GM18519 (cell line): ENCODE measurements at regions not wholly inside any gene's neighbourhood (a gene's known extent, or its start where the extent isn't known, plus 50 kb on each side); places are given as distances from the start of the nearest gene placed in this dataset.

Source experiments
- ATAC-seq: cut with Tn5 transposase; IDR thresholded peaks from one replicate; pipeline ENCODE4 v1.9.1; 2021; ENCODE audit warnings: mild to moderate bottlenecking, moderate library complexity; ENCODE audit not compliant: unreplicated experiment, low FRiP score

DNA sequence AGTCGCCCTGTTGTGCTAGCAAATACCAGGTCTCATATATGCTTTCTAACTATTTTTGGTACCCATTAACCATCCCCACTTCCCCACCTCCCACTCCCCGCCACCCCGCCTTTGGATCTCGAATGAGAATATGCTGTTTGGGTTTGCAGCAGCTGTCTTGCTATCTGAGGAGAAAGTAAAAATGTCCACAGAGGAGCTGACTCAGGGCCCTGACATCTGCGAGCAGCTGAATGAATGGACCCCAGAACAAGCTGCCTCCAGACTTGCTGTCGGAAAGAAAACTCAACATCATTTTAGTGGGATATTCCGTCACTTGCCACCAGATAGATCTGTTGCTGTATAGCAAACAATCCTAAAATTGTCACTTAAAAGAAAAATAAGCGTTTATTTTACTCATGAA lies 103.7 kb downstream of the LINC00237 start:
- ATAC-seq: no peak

DNA sequence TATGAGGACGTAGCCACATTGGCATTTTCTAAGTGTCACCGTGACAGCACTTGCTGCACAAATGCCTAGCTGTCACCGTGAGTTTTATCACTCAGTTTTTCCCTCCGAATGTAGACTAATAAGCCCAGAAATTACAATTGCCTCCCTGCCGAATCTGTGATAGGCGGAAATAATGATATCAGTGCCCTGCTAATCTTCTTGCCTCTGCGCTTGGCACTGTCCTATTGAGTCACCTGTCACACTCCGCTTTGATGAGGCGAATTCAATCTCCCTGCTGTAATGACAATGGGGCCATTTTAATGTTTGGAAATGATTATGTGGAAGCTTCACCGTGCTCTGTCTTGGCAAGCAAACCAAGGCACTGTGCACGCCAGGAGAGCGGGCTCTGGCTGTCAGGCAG lies 112.8 kb downstream of the LINC00237 start:
- no peak for ATAC-seq

- ATAC-seq: no peak
Observed at GRCh38 chr20:20992686-20993360, 113.3 kb downstream of the LINC00237 start.

GRCh38 chr20:20992277-20992676 lies 113.9 kb downstream of the LINC00237 start:
- no peak for ATAC-seq

DNA sequence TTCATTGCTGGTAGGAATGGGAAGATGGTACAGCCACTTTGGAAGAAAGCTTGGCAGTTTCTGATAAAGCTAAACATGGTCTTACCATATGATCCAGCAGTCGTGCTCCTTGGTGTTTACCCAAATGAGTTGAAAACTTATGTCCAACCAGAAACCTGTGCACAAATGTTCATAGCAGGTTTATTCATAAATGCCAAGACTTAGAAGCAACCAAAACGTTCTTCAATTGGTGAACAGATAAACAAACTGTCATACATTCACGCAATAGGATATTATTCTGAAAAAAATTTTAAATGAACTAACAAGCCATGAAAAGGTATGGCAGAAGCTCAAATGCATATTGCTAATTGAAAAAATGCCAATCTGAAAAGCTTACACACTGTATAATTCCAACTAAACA lies 117.1 kb downstream of the LINC00237 start:
- ATAC-seq: no peak

DNA sequence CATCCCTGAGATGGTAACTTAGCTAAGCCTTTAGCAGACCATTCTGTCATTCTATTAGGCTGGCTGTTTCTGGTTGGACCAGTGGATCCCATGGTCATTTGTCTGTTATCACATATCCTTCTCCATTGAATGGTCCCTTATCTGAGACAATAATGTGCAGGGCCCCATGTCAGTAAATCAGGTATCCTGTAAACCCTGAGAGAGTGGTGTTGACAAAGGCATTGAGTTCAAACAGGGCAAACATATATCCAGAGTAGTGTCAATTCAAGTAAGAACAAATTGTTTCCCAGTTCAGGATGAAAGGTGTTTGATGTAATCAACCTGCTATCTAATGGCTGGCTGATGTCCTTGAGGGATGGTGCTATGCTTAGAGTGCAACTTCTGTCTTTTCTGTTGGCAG lies 126.2 kb downstream of the LINC00237 start:
- ATAC-seq: no peak

DNA sequence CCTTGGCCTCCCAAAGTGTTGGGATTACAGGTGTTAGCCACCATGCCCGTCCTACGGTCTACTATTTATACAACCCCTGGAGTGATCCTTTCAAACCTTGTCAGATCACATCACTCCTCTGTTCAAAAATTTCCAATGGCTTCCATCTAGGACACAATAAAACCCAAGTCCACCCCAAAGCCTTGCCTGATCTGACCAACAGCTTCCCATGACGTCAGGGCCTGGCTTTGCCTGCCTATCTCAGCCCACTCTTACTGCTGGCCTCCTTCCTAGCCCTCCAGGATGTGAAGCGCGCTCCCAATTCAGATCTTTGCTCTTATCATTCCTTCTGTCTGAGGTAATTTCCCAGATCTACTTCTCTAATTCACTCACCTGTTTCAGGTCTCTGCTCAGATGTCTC lies 128.4 kb downstream of the LINC00237 start:
- ATAC-seq: no peak

DNA sequence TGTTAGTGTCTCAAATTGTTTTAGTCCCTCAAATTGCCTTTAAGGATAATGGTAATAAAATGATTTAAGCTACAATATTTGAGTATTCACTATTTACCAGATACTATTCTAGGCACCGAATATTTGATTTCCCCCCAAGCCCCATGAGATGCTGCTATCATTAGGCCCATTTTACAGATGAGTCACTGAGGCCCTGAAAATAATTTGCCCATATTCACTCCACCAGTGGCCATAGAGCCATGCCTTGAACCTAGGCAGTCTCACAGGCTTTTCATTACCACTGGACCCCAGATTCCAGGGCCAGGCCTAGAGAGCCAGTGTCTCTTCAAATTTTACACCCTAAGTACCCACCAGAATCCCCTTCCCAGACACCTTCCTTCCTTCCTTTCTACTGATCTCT lies 133.7 kb downstream of the LINC00237 start:
- no peak for ATAC-seq

DNA sequence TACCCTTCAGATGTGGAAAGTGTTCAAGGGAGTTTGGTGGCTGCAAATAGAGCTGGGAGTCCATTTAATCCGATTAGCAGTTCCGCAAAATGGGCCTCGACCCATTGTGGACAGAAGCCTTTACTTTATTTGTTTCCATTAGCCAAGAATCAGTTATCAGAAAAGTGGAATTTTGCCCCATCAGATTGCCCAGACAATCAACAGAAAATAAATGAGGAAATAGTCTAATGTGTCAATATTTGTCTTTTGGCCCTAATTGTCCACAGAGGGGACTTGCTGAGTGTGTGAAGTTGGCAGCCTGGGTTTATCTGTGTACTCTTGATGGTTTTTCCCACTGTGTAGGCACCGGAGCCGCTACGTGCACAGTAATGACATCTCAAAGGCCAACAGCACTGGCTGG lies 134.3 kb downstream of the LINC00237 start:
- no peak for ATAC-seq

- no peak for ATAC-seq
Observed at GRCh38 chr20:20970841-20971240, 135.3 kb downstream of the LINC00237 start.

DNA sequence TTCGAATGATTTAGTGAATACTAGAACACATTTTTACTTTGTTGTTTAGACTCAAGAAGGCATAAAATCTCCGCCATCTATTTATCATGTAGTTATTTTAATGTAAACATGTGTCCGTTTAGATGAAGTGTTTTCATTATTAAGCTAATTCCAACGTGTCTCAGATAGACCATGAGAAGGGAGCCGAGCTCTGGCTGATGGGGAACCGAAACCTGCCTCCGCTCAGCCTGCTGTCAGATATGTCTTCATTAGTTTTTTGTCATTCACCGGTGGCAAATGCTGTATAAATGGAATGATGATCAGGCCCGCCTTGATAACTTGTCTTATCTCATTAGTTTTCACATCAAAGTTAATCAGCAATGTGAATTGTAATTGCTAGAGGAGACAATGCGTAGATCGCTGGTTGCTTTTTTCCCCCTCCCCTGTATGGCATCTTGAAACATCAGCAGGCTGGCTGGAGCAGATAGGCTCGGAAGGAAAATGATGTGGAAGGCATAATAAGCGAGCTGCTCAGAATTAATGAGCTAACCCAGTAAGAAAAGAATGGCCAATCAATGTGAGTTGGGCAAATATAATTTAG lies 136.4 kb downstream of the LINC00237 start:
- no peak for ATAC-seq

DNA sequence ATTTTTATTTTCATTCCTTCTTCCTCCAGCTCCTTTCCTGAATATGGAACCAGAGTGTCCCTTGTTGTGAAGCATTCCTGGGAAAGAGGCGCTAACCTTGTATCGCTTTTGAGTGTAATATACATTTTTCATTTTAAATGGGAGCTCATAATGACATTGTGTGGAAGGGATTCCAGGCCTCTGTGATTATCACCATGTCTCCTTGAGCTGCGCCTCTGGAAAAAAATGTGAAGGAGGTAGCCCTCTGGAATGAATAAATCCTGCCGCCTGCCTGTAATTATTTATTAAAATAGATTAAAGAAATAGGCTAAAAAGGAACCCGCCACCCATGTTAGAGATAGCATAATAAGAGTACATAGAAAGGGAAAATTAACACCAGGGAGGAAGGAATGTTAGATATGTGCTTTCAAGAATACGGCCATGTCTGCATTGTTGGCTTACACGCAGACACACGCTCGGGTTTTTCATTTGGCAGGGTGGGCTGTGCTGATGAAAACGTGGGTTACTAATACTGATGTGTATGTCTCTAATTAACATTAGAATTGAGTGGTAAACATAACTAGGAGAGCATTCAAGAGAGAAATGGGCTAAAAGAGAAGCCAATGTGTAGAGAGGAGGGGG lies 138.5 kb downstream of the LINC00237 start:
- ATAC-seq: no peak

DNA sequence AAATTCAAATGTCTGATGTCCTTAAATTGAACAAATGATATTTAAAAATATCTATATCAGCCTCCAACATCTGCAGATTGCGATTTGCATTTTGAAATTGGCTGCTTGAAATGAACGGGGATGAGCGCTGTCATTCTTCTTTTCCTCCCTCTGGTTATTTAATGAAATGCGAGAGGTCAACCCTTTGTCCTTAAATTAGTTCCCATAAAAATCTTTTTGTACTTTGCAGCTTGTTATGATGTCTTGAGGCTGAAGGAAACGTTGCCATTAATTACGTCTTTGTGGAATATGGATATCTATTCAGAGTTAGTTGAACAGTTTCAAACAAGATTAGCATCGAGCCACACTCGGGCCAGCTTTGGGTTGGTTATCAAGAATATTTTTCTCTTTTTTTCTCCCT lies 140.0 kb downstream of the LINC00237 start:
- ATAC-seq: no peak

GRCh38 chr20:20959031-20959755 lies 147.0 kb downstream of the LINC00237 start:
- no peak for ATAC-seq

DNA sequence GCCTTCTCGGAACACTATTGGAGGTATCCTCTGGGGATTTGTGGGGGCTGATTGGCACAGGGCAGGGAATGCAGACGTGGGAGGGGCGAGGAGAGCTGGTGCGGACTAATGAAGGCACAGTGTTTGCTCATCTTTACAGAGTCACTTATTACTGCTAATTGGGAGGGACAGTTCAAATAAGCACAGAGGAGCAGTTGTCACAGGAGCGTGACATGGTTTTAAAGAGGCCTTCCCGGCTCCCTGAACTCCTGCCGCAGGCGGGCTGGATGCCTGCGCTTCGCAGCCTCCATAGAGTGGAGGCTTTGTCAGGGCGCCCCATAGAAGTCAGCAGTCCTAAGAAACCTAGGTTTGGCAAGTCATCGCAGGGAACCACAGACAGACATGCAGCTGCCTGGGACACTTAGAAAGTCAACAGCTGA lies 149.6 kb downstream of the LINC00237 start:
- no peak for ATAC-seq

GRCh38 chr20:20955892-20956291 lies 150.3 kb downstream of the LINC00237 start:
- ATAC-seq: no peak

- ATAC-seq: no peak
Observed at GRCh38 chr20:20953738-20954618, 152.2 kb downstream of the LINC00237 start.

DNA sequence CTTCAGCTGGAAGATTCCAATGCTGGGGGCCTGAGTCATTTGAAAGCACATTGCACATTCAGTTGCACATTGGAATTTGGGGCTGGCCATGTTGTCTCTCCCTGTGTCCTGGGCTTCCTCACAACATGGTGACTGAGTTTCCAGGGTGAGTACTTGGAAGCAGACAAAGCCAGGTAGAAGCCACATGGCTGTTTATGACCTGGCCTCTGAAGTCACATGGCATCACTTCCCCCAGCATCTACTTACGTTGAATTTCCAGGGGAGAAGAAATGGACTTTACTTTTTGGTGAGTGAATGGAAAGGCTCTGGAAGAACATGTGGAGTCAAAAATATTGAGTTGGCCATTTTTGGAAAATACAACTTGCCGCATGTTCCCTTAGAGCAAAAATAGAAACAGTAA lies 155.5 kb downstream of the LINC00237 start:
- no peak for ATAC-seq

GRCh38 chr20:20946122-20946759 lies 159.9 kb downstream of the LINC00237 start:
- ATAC-seq: no peak

DNA sequence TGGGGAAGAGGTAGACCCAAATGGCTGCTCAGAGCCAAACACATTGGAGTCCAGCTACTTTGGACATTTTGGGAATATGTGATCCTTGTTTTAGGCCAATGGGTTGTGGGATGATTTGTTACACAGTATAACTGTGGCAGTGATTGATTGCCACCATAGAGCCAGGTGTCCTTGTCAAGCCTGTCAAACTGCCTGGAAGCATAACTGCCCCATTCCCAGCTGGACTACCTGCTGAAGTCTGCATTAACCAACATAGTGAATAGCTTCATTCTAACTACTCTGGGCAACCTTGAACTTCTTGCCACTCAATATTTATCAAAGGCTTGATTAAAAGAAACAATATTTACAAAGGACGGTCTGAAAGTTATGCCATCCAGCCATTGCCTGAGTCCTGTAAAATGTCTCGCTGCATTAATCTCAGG lies 164.7 kb downstream of the LINC00237 start:
- no peak for ATAC-seq
